GM21528 (cell line): ENCODE measurements at regions not wholly inside any gene's neighbourhood (a gene's known extent, or its start where the extent isn't known, plus 50 kb on each side); places are given as distances from the start of the nearest gene placed in this dataset.
"Not testable (repeated sequence)": the region's sequence is repeated elsewhere in the genome, so short reads cannot be mapped to it uniquely, and the experiment has no call there.

Source experiments
- ATAC-seq: cut with Tn5 transposase; IDR thresholded peaks from one replicate; pipeline ENCODE4 v1.9.1; 2021; ENCODE audit warnings: mild to moderate bottlenecking, moderate library complexity; ENCODE audit not compliant: unreplicated experiment, low FRiP score

DNA sequence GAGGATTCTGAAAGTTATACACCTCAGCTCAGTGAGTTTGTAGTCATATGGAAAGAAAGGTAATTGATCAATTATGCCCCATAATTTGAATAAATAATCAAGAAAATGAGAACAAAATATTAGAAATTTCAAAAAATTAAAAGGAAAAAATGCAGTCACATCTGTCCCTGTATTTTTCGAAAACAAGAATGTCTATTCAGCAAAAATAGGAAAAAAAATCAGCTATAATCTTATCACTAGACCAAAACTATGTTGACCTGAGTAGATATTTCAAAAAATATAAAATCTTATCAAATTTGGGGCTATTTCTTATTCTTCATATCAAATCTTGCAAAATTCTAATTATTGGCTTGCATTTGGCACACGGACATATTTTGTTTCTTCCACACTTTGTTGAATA lies 501.2 kb upstream of the CNTN3 start:
- ATAC-seq, result no peak

DNA sequence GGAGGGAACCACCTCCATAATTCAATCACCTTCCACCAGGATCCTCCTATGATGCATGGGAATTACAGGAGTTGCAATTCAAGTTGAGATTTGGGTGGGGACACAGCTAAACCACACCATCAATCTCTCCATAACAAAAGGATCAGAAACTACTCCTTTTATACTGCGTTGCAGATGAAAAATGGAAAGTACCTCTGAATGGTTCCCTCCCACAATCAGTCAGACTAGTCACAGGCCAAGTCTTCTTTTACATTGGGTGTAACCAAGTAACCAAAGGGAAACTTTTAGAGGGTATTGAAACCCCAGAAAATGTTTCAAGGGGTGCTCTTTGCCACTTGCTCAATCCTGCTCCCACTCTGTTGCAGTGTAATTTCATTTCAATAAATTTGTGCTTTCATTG lies 504.3 kb upstream of the CNTN3 start:
- no peak for ATAC-seq

DNA sequence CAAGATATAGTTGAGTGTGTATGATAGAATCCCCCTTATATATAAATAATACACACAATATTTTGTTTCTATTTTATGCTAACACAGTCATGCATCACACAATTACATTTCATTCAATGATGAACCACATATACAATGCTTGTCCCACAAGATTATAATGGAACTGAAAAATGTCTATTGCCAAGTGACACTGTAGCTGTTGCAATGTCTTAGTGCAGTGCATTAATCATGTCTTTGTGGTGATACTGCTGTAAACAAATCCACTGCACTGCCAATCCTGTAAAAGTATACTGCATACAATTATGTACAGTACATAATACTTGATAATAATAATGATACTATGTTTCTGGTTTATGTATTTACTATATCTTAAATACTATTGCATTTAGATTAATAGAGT lies 512.1 kb upstream of the CNTN3 start:
- ATAC-seq, result no peak

DNA sequence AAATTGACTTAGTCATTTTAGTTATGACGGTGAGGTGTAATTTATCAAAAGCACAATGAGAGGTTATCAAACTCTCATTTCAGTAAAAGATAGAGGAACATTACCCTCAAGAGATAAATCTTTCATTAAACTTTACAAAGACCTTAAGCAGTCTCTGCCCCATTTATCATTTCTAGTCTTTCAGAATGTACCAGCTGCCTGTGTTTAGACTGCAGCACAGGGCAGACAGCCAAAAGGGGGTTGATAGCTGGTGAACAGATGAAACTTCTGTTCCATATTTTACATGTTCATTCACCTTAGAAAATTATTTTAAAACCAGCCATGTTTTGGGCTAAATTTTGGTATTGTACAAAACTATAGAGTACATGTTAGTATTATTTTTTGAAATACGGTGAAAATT lies 514.6 kb upstream of the CNTN3 start:
- ATAC-seq, result no peak

DNA sequence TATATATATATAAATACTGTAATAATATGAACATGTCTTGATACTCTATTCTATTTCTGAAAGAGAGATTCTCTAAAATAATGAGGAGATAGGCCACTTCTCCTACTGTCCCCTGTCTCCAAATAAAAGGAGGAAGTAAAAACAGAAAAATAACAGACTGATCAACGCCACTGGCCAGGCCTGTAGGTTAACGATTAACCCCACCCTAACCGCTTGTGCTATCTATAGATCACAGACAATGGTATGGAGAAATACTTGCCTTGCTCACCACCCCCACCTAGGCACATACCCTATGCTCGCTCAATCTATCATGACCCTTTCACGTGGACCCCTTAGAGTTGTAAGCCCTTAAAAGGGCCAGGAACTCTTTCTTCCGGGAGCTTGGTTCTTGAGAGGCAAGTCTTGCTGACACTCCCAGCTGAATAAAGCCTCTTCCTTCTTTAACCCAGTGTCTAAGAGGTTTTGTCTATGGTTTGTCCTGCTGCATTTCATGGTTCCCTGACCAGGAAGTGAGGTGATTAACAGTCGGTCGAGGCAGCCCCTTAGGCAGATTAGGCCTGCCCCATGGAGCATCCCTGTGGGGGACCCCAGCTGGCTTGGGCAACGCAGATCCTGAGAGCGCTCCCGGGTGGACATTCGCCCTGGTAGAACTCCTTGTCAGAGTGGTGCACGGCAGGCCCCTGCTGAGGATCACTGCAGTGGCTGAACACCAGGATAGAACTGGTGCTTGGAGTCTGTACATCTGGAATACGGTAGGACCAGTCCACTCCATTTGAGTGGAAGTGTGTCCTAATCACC lies 521.8 kb upstream of the CNTN3 start:
- no peak for ATAC-seq

DNA sequence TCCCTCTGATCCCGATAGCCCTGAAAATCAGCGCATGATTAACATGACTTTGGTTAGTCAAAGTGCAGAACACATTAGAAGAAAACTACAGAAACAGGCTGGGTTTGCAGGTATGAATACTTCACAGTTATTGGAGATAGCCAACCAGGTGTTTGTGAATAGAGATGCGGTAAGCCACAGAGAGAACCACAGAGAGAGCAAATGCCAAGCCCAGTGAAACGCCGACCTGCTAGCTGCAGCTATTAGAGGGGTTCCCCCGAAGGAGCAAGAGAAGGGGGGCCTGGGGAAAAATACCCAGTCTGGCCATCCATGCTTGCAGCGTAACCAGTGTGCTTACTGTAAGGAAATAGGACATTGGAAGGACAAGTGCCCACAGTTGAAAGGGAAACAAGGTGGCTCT lies 523.9 kb upstream of the CNTN3 start:
- ATAC-seq, result no peak

DNA sequence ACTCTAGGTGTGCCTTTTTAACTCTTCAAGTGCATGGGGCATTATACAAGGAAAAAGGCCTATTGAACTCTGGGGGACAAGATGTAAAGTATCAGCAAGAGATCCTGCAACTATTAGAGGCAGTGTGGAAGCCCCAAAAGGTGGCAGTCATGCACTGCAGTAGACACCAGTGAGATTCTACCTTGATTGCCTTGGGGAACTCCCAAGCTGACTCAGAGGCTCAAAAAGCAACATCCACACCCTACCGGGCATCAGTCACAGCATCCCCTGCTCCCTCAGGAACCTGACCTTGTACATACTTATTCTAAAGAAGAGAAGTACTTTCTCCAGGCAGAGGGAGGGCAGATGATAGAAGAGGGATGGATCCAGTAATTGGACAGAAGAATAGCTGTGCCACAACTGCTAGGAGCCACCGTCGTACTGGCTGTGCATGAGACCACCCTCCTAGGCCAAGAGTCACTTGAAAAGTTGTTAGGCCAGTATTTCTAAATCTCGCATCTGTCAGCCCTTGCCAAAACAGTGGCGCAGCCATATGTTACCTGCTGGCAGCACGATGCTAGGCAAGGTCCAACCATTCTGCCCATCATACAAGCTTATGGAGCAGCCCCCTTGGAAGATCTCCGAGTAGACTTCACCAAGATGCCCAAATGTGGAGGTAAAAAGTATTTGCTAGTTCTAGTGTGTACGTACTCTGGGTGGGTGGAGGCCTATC lies 523.1 kb upstream of the FRG2C start:
- no peak for ATAC-seq

DNA sequence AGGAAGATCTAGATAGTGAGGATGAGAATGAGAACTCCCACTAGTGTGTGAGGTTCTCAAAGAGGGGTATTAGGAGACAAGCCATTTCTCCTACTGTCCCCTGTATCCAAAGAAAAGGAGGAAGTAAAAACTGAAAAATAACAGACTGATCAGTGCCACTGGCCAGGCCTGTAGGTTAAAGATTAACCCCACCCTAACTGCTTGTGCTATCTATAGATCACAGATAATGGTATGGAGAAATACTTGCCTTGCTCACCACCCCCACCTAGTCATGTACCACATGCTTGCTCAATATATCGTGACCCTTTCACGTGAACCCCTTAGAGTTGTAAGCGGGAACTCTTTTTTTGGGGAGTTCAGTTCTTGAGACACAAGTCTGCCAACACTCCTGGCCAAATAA lies 519.7 kb upstream of the FRG2C start:
- ATAC-seq, result no peak

DNA sequence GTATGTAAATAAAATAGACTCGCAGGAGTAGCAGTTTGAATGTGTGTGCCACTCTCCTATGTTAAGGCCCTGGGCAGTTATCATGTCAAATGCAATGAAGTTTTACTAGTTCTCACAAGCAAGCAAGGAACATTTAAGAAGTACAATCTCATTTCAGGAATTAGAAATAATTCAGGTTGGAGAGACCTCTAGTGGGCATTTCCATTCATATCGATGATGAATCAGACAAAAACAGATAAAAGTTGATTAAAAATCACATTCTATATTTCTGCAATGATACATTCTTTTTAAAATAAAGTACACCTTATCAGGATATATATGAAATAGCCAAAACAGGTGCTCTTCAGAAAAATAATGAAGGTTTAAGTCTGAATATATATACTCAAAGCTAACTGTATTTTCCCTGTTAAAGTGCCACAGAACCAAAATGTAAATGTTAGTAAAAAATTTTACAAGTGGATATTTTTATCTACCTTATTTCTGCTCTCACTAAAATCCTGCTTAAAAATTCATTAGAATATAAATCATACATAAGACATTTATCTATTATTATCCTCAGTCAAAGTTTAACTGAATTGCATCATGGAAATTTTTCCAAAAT lies 492.4 kb upstream of the FRG2C start:
- no peak for ATAC-seq

DNA sequence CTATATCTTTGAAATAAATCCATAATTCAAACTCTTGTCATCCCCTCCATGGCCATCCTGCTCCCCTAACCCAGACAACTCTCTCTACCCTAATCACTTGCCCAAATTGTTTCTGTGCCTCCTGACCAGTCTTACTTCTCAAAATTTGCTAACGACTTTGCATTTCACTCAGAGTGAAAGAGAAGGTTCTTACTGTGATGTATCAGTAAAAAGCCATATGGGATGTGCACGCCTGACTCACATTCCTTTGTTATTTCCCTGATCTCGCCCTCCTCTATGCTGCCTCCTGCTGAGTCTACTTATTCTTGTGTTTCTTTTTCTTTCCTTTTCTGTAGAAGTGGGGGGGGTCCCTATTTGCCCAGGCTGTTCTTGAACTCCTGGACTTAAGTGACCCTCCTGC lies 487.2 kb upstream of the FRG2C start:
- no peak for ATAC-seq

DNA sequence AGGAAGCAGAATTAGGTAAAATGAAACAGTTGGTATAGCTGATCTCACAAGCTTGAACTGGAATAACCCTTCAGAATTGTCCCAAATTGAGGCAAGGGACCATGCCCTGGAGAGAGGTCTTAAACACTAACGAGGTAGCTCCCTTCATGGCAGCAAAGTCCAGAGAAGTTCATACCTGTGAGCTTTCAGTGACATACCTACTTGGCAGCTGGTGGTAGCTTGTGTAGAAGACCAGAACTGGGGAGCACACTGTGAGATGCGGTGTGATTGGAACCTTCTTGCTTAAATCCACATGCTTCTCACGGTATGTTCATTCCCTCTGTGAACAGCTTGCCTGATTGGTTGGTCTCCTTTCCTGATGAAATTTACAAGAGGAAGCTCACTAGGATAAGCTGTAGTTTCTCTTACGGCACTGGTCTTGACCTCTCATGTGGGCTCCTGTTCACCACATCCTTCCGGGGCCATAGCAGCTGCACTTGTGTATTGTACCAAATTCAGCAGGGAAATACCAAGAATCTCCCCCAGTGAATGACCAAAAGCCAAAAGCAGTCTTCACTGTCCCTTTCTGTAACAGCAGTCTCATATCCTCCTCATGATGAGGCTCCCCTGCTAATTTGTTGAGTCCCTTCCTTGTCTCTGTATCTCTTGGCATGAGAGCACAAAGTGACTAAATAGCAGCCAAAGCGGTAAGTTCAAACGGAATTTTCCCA lies 483.7 kb upstream of the FRG2C start:
- ATAC-seq, result no peak

DNA sequence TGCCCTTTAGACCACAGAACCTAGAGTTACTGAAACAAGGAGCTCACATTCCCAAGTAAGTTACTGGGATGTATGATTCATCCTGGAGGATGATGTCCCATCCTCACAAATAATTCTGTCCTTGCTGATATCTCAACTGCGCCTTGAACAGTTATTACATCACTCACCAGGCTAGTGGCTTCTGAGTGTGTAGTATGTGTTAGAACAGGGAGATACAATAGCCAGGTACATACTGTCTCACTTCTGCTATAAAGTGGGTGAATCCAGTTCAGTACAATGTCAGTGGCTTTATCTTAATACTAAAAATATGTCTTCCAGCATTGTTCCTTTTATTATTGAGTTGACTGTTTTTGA lies 483.2 kb upstream of the FRG2C start:
- ATAC-seq, result no peak

DNA sequence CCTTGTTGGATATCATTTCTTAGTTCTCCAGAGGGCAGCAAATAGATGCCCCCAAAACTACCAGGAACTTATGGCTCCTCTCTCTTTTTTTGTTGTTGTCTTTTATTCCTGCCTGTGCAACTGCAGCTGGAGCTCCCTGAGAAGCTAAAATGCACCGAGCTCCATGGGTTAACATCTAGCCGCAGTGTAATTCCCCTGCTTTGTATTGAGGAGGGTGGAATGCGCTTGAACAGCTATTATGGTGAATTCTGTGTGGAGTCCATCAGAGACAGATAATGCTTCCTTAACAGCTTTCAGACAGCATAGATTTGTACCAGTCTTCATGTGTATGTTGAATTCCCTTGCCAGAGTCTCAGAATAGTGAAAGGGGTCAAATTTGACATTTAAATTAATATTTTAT lies 475.2 kb upstream of the FRG2C start:
- ATAC-seq, result no peak

DNA sequence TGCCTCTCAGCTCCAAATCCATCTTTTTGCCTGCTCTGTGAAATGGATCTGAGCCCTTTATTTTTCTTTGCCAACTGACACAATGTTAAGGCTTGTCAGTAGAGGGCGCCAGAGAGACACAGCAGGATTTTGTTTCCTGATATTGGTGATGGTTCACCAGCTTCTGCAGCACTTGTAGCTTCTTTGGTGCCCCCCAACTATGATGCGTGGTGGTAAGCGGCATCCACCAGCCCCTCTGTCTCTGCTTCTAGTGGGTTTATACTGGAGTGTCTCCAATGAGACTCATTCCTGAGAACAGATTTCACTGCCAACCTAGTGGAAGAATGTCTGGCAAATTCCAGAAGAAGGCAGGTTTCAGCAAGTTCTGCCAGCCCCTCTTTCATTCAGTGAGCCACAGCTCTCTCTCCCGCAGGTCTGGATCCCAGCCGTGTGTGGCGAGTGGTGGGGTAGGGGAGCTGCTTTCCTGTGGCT lies 471.9 kb upstream of the FRG2C start:
- ATAC-seq, result peak; percentile 67

DNA sequence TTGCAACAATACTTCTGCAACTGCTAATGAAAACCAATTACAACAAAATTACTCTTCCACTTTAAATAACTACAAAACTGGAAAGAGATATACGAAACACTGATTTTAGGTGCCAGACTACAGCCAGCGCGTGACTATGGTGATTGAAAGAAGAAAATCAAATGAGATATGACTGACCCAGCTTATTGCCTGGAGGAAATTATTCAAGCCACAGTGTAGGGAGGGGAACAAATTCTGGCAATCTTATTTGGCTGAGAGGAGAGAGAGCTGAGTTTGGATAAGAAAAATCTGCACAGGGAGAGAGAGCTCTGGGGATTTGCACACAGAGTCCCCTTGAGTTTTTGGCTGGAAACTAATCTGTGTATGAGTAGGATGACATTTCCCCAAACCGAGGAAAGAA lies 470.3 kb upstream of the FRG2C start:
- ATAC-seq, result no peak

DNA sequence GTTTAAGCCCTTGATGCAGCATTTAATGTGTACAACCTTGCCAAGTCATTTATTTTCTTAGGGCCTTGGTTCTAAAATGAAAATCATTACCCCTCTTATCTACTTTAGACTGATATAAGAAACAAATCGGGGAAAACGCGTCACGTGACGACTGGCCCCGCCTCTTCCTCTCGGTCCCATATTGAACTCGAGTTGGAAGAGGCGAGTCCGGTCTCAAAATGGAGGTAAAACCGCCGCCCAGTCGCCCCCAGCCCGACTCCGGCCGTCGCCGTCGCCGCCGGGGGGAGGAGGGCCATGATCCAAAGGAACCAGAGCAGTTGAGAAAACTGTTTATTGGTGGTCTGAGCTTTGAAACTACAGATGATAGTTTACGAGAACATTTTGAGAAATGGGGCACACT lies 449.8 kb upstream of the FRG2C start:
- not testable (repeated sequence) for ATAC-seq

DNA sequence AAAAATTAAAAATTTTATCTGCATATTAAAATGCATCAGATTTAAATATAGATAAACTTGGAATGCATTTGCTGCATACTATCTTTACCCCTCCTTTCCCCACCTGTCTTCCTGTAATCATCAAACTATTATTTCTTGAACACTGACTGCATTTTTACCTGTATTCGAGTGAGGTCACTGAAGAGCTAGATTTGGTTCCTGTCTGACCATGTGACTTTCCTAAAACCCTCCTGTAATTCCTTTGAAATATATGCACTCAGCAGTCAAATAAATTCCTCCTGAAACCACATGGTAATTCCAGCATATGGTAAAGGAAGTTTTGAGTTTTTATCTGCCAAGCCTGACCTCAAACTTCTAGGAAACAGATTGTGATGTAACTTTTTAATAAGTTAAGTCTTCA lies 445.6 kb upstream of the FRG2C start:
- ATAC-seq, result no peak

DNA sequence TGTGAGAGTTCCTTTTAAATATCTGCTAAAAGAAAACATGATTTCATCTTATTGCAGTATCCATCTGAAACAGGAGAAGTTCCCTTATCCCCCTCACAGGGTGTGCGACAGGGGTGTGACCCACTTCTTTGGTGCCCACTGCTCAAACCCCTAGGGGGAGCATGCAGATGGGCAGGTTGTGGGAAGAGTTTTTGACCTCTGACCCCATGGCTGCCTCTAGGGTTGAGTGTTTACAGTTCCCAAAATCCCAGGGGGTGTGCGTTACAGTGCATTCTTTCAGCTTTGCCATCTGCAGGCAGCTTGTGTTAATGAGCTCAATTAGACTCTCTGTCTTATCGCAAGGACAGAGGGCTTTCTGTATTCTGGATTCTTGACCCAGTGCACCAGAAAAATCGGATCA lies 443.2 kb upstream of the FRG2C start:
- no peak for ATAC-seq

DNA sequence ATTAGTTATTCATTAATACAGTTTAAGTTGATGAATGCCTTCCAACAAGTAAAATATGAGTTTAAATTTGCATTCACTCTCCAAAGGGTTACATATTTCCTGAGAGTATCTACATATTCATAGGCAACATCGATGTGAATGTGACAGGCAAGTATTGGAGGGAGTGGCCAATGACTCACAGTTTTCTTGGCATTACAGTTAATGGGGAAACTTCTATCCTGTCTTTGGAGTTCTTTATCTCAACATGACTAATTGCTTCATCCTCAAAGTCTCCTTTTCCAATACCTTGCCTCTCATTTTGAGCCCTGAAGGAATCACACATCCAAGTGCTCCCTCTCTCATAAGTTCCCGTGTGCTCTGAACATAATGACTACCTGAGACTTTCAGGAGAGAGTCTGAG lies 439.7 kb upstream of the FRG2C start:
- no peak for ATAC-seq

DNA sequence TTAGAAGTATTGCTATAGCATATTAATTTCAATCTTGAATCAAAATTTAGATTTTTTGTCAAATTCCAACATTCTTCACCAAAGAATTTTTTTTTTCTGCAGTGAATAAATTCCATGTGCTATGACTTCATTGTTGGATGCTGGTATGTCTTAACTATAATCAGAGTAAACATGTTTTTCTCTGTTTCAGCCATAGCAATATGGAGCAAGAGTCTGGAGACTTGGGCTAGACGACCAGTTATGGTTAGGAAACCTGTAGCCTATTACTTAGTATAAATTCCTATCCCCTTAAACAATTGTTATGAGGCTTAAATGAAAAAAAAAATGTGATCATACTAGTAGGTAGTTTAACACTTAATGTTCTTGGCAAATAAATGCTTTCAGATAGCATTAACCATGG lies 431.9 kb upstream of the FRG2C start:
- no peak for ATAC-seq

DNA sequence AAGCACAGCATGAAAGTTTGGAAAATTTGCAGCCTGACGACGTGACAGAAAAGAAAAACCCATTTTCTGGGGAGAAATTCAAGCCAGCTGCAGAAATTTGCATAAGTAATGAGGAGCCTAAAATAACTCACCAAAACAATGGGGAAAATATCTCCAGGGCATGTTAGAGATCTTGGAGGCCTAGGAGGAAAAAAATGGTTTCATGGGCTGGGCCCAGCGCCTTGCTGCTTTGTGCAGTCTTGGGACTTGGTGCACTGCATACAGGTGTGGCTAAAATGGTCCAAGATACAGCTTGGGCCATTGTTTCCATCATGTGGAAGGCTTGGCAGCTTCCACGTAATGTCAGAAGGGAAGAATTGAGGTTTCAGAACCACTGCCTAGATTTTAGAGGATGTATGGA lies 428.5 kb upstream of the FRG2C start:
- ATAC-seq, result no peak
